PC-3 (cell line): ENCODE measurements at regions not wholly inside any gene's neighbourhood (a gene's known extent, or its start where the extent isn't known, plus 50 kb on each side); places are given as distances from the start of the nearest gene placed in this dataset.

Source experiments
- ATAC-seq: fragments of 200-7000 bp; cut with Tn5 transposase; 2 replicates; pipeline ENCODE4 v1.9.1; 2020; ENCODE audit warnings: mild to moderate bottlenecking, moderate library complexity
- BruUV-seq: library from RNA; stranded (reverse); fragments of 400-500 nt; replicated peaks from 2 replicates; lab custom pipeline; 2021; lab: Mats Ljungman, UMichigan
- CTCF ChIA-PET: fragments of 300-600 bp; sonication (Branson Sonifier 250); formaldehyde crosslinking; loops from one replicate; lab custom pipeline; 2022; ENCODE audit warnings: antibody characterized with exemption; lab: Charles Lee
- POLR2A ChIA-PET: fragments of 300-600 bp; sonication (Branson Sonifier 250); formaldehyde crosslinking; loops from one replicate; lab custom pipeline; 2022; ENCODE audit warnings: antibody characterized with exemption; ENCODE audit not compliant: unreplicated experiment; lab: Charles Lee
- DNase-seq: peaks from one replicate; pipeline ENCODE4 v3.0.0-alpha.2; 2015
- H2AFZ ChIP-seq: fragments of 300-600 bp; sonication (generic); 2 replicates; pipeline ENCODE4 v1.6.0; 2016; ENCODE audit warnings: antibody characterized with exemption, low read length
- H3F3A ChIP-seq: fragments of 300-600 bp; sonication (generic); one replicate; pipeline ENCODE4 v1.6.0; 2017; ENCODE audit warnings: antibody characterized with exemption, low read length, control low read depth, mild to moderate bottlenecking; ENCODE audit not compliant: unreplicated experiment
- H3K27ac ChIP-seq: fragments of 300-600 bp; sonication (generic); 2 replicates; pipeline ENCODE4 v1.5.1; 2016; ENCODE audit warnings: mild to moderate bottlenecking, low read length
- H3K27me3 ChIP-seq: fragments of 300-600 bp; sonication (generic); 2 replicates; pipeline ENCODE4 v1.6.1; 2016; ENCODE audit warnings: low read length, mixed read lengths
- H3K36me3 ChIP-seq: fragments of 300-600 bp; sonication (generic); 2 replicates; pipeline ENCODE4 v1.6.1; 2016; ENCODE audit warnings: low read depth, mixed run types, low read length, mixed read lengths
- H3K4me1 ChIP-seq: fragments of 300-600 bp; sonication (generic); 2 replicates; pipeline ENCODE4 v1.5.1; 2016; ENCODE audit warnings: low read length; ENCODE audit not compliant: insufficient read depth
- H3K4me2 ChIP-seq: fragments of 300-600 bp; sonication (generic); 2 replicates; pipeline ENCODE4 v1.6.0; 2016; ENCODE audit warnings: low read length
- H3K4me3 ChIP-seq: fragments of 300-600 bp; sonication (generic); 2 replicates; pipeline ENCODE4 v1.5.1; 2016; ENCODE audit warnings: mild to moderate bottlenecking, low read length, mixed read lengths
- H3K79me2 ChIP-seq: fragments of 300-600 bp; sonication (generic); 2 replicates; pipeline ENCODE4 v1.6.1; 2017; ENCODE audit warnings: low read length, mixed read lengths
- H3K9ac ChIP-seq: fragments of 300-600 bp; sonication (generic); 2 replicates; pipeline ENCODE4 v1.6.0; 2016; ENCODE audit warnings: mild to moderate bottlenecking, low read length
- H3K9me2 ChIP-seq: fragments of 300-600 bp; sonication (generic); replicated peaks from 2 replicates; pipeline ENCODE4 v1.6.1; 2016; ENCODE audit warnings: mixed run types, low read length, mixed read lengths
- H3K9me3 ChIP-seq: fragments of 300-600 bp; sonication (generic); 2 replicates; pipeline ENCODE4 v1.6.1; 2016; ENCODE audit warnings: low read length, mixed read lengths
- H4K20me1 ChIP-seq: fragments of 300-600 bp; sonication (generic); 2 replicates; pipeline ENCODE4 v1.6.1; 2016; ENCODE audit warnings: low read length, mixed read lengths
- CTCF ChIP-seq: fragments of 300-600 bp; sonication (generic); conservative IDR thresholded peaks from 2 replicates; pipeline ENCODE4 v1.5.1; 2017; ENCODE audit warnings: antibody characterized with exemption, low read depth, mild to moderate bottlenecking, low read length
- EZH2 ChIP-seq: fragments of 300-600 bp; sonication (generic); IDR thresholded peaks from one replicate; pipeline ENCODE4 v1.6.1; 2017; ENCODE audit warnings: antibody characterized with exemption, mild to moderate bottlenecking, low read length; ENCODE audit not compliant: unreplicated experiment
- EZH2phosphoT487 ChIP-seq: fragments of 300-600 bp; sonication (generic); IDR thresholded peaks from 2 replicates; pipeline ENCODE4 v1.6.1; 2018; ENCODE audit warnings: mild to moderate bottlenecking, antibody characterized with exemption, low read length, borderline replicate concordance
- intact Hi-C: fragments of 100-400 bp; cut with micrococcal nuclease; formaldehyde crosslinking; loops from 2 replicates; pipeline ENCODE4 v1.9.0; 2023

GRCh38 chrX:123075947-123076561, 108.0 kb upstream of the GRIA3 start:
- POLR2A ChIA-PET: no interaction called here
- Histone ChIP-seq H4K20me1 (no peaks in the 10 kb centered on the region), H3K36me3 (no peaks in the 10 kb centered on the region), H3K27ac (no peak overlapping the region), H3K4me3 (no peak overlapping the region), H3K79me2 (no peaks in the 10 kb centered on the region), H3K4me1 (no peaks in the 10 kb centered on the region), H3K9ac (no peak overlapping the region), H2AFZ (no peak overlapping the region), H3K9me3 (no peaks in the 10 kb centered on the region), H3K4me2 (no peak overlapping the region), H3K9me2 (no peaks in the 10 kb centered on the region), H3F3A (no peaks in the 10 kb centered on the region), H3K27me3 (no peaks in the 10 kb centered on the region)
- no TSS peak for BruUV-seq
- intact Hi-C loops: no loop called here
- DNase-seq (no peak), ATAC-seq (no peak)
- CTCF ChIA-PET: no interaction called here
- TF ChIP-seq EZH2phosphoT487: no peak
- no peak for TF ChIP-seq EZH2
- TF ChIP-seq CTCF: no peak

GRCh38 chrX:123077631-123078030, 106.4 kb upstream of the GRIA3 start:
- no peaks in the 10 kb centered on the region for H4K20me1 ChIP-seq
- H3K27ac ChIP-seq: no peak overlapping the region
- H3F3A ChIP-seq: no peaks in the 10 kb centered on the region
- no peaks in the 10 kb centered on the region for H3K79me2 ChIP-seq
- BruUV-seq: no TSS peak
- H3K9ac ChIP-seq: no peak overlapping the region
- H3K4me1 ChIP-seq: no peaks in the 10 kb centered on the region
- H2AFZ ChIP-seq: no peak overlapping the region
- H3K27me3 ChIP-seq: no peaks in the 10 kb centered on the region
- ChIA-PET POLR2A (no interaction called here), CTCF (no interaction called here)
- TF ChIP-seq EZH2 (no peak), CTCF (no peak), EZH2phosphoT487 (no peak)
- H3K36me3 ChIP-seq: no peaks in the 10 kb centered on the region
- H3K9me3 ChIP-seq: no peaks in the 10 kb centered on the region
- no peak overlapping the region for H3K4me2 ChIP-seq
- intact Hi-C loops: no loop called here
- DNase-seq (no peak), ATAC-seq (no peak)
- no peak overlapping the region for H3K4me3 ChIP-seq
- H3K9me2 ChIP-seq: no peaks in the 10 kb centered on the region

- H3K36me3 ChIP-seq: no peaks in the 10 kb centered on the region
- no peak overlapping the region for H2AFZ ChIP-seq
- no peaks in the 10 kb centered on the region for H3K9me2 ChIP-seq
- ATAC-seq (no peak), DNase-seq (no peak)
- no peaks in the 10 kb centered on the region for H3K79me2 ChIP-seq
- no TSS peak for BruUV-seq
- no peaks in the 10 kb centered on the region for H3K9me3 ChIP-seq
- H3K4me1 ChIP-seq: no peaks in the 10 kb centered on the region
- H3K27ac ChIP-seq: no peak overlapping the region
- H3K9ac ChIP-seq: no peak overlapping the region
- ChIA-PET POLR2A (no interaction called here), CTCF (no interaction called here)
- intact Hi-C loops: no loop called here
- H3F3A ChIP-seq: no peaks in the 10 kb centered on the region
- H3K4me2 ChIP-seq: no peak overlapping the region
- no peaks in the 10 kb centered on the region for H4K20me1 ChIP-seq
- no peak for TF ChIP-seq CTCF
- TF ChIP-seq EZH2: no peak
- no peak for TF ChIP-seq EZH2phosphoT487
- H3K4me3 ChIP-seq: no peak overlapping the region
- no peaks in the 10 kb centered on the region for H3K27me3 ChIP-seq
These were observed 104.0 kb upstream of the GRIA3 start for GRCh38 chrX:123080065-123080464.
